ENCODE measurements at regions not wholly inside any gene's neighbourhood (a gene's known extent, or its start where the extent isn't known, plus 50 kb on each side); places are given as distances from the start of the nearest gene placed in this dataset.

DNA sequence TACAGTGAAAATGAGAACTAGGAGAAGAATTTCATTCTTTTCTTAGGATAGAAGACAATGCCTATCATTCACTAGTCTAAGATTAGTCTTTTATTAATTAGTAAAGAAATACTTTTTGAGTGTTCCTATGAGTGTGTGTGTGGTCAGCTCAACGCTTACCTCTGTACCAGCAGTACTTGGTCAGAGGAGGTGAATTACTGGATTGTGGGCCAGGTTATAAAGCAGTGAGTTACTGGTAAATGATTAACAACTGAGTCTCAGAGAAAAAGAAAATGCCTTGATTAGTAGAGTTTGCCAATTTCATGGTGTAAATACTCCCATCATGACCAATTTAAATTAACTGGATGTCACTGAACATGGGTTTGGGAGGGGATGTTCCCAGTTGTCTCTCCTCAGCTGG lies 444.6 kb downstream of the STIM2 start:
- Histone ChIP-seq H3K27ac (no peak overlapping the region), H3K36me3 (ENCODE audit: insufficient read depth, low read length) (no peaks in the 10 kb centered on the region), H3K4me3 (no peak overlapping the region), H3K9ac (ENCODE audit: insufficient read length) (no peak overlapping the region), H3K9me3 (ENCODE audit: low read depth, low read length) (no peaks in the 10 kb centered on the region)
- TF ChIP-seq EZH2 (IDR thresholded peaks at IDR 0.05), result no peak
- DNase-seq (ENCODE audit: low read depth, low spot score), result no peak

DNA sequence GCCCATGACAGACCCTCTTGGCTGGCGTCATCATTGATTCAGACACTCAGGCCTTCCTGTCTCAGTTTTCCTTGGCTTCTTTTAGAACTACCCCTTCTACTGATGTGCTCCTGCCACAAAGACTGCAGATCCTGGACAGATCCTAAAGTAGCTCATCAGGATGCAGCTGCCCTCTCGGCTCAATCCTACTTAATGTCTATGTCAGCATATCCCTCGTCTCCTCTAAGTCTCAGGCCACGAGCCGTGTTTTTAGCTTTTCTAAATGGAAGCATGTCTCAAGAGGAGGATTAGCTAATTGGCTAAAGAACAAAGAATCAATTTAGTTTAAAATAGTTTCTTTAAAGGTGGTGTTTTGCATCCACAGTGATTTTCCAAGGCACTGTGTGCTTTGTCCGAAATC lies 447.7 kb downstream of the STIM2 start:
- DNase-seq (ENCODE audit: low read depth, low spot score), result no peak
- TF ChIP-seq EZH2 (IDR thresholded peaks at IDR 0.05) (no peak), POLR2AphosphoS5 (IDR thresholded peaks at IDR 0.05; ENCODE audit: borderline replicate concordance, low read depth, low read length) (no peak), FOXP2 (optimal IDR thresholded peaks at IDR 0.05; ENCODE audit: control extremely low read depth, extremely low read length, insufficient read depth) (no peak)
- Histone ChIP-seq H3K9me3 (ENCODE audit: low read depth, low read length) (no peaks in the 10 kb centered on the region), H3K9ac (ENCODE audit: insufficient read length) (no peak overlapping the region), H3K27ac (no peak overlapping the region), H3K4me3 (no peak overlapping the region), H3K36me3 (ENCODE audit: insufficient read depth, low read length) (no peaks in the 10 kb centered on the region)

DNA sequence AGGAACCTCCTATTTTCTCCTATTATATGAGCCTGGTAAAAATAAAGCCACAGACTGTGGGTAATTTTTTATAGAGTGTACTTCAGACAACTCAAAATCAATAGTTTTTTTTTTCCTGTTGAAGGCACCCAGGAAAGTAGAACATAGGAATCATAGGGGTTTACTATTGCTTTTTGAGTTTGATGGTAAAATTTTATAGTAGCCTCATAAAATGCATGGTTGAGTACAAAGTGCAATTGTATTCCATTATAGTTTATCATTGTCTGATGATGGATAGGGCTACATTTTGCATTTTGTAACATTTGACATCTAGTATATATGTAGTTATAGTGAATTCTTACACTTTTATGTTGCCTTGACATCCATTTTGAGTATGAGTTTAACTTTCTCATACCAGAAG lies 455.0 kb downstream of the STIM2 start:
- no peak for DNase-seq (ENCODE audit: low read depth, low spot score)
- Histone ChIP-seq H3K9ac (ENCODE audit: insufficient read length) (no peak overlapping the region), H3K4me3 (no peak overlapping the region), H3K36me3 (ENCODE audit: insufficient read depth, low read length) (no peaks in the 10 kb centered on the region), H3K9me3 (ENCODE audit: low read depth, low read length) (no peaks in the 10 kb centered on the region), H3K27ac (no peak overlapping the region)
- no peak for TF ChIP-seq EZH2 (IDR thresholded peaks at IDR 0.05)
- TF ChIP-seq FOXP2 (optimal IDR thresholded peaks at IDR 0.05; ENCODE audit: control extremely low read depth, extremely low read length, insufficient read depth), result no peak
- no peak for TF ChIP-seq POLR2AphosphoS5 (IDR thresholded peaks at IDR 0.05; ENCODE audit: borderline replicate concordance, low read depth, low read length)

DNA sequence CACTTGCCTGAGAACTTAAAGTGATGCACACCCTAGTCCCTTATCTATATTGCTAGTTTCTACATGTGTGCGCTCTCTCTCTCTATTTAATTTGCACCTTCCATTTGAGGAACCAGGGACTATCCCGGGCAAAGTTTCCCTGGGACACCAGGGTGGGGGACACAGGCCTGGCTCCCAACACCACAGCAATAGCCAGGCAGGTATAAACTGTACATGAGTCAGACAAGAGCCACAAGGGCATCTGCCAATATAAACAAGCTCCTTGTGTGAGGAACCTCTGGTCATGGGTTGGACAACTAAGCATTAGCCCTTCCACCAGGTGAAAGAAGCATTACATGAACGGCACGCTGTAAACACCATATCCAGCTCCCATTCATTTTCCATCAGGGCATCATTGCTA lies 455.5 kb downstream of the STIM2 start:
- DNase-seq (ENCODE audit: low read depth, low spot score), result no peak
- no peaks in the 10 kb centered on the region for H3K9me3 ChIP-seq (ENCODE audit: low read depth, low read length)

DNA sequence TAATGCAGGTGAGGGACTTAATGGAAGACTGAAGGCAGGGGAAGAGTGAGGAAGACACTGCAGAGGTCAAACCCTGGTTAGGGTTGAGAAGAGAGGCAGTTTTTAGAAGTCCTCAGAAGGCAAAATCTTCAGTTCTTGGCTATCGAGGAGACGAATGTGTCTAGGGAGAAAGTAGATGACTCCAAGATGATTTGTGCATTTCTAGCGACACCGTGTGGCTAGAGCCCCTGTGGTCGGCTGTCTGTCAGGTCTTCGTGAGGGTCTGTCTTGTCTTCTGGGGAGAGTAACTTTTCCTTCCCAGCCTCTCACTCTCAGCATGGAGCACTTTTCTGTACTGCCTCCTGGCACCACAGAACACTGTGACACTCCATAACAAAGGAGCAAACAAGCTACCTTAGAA lies 458.1 kb downstream of the STIM2 start:
- Histone ChIP-seq H3K27ac (no peak overlapping the region), H3K36me3 (ENCODE audit: insufficient read depth, low read length) (no peaks in the 10 kb centered on the region), H3K9ac (ENCODE audit: insufficient read length) (no peak overlapping the region), H3K9me3 (ENCODE audit: low read depth, low read length) (no peaks in the 10 kb centered on the region), H3K4me3 (no peak overlapping the region)
- DNase-seq (ENCODE audit: low read depth, low spot score), result no peak
- TF ChIP-seq POLR2AphosphoS5 (IDR thresholded peaks at IDR 0.05; ENCODE audit: borderline replicate concordance, low read depth, low read length), result no peak
- TF ChIP-seq FOXP2 (optimal IDR thresholded peaks at IDR 0.05; ENCODE audit: control extremely low read depth, extremely low read length, insufficient read depth), result no peak
- TF ChIP-seq EZH2 (IDR thresholded peaks at IDR 0.05), result no peak

More for the DNA sequence above, 455.5 kb downstream of the STIM2 start:
- Histone ChIP-seq H3K4me3 (no peak overlapping the region), H3K9ac (ENCODE audit: insufficient read length) (no peak overlapping the region), H3K27ac (no peak overlapping the region), H3K36me3 (ENCODE audit: insufficient read depth, low read length) (no peaks in the 10 kb centered on the region)
- TF ChIP-seq FOXP2 (optimal IDR thresholded peaks at IDR 0.05; ENCODE audit: control extremely low read depth, extremely low read length, insufficient read depth), result no peak
- TF ChIP-seq POLR2AphosphoS5 (IDR thresholded peaks at IDR 0.05; ENCODE audit: borderline replicate concordance, low read depth, low read length), result no peak
- no peak for TF ChIP-seq EZH2 (IDR thresholded peaks at IDR 0.05)

DNA sequence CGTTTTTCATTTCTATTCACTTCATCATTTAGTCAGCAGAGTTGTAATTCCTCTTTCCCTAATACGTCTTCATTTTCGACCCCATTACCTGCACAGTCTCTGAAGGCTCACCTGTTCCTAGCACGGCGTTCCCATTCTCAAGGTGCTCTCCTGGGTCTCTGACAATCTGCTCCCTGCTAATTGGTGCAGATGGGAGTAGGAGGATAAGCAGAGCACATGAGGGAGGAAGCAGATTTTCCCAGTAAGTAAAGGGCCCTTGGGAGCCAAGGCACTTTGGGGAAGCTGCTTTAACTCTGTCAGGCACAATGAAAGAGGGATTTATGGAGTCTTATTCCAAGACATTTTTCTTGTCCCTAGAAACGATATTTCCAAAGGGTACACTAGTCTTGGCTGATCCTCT lies 466.4 kb downstream of the STIM2 start:
- Histone ChIP-seq H3K27ac (no peak overlapping the region), H3K9me3 (ENCODE audit: low read depth, low read length) (no peaks in the 10 kb centered on the region), H3K9ac (ENCODE audit: insufficient read length) (no peak overlapping the region), H3K36me3 (ENCODE audit: insufficient read depth, low read length) (no peaks in the 10 kb centered on the region), H3K4me3 (no peak overlapping the region)
- DNase-seq (ENCODE audit: low read depth, low spot score), result no peak
- TF ChIP-seq FOXP2 (optimal IDR thresholded peaks at IDR 0.05; ENCODE audit: control extremely low read depth, extremely low read length, insufficient read depth), result no peak
- TF ChIP-seq POLR2AphosphoS5 (IDR thresholded peaks at IDR 0.05; ENCODE audit: borderline replicate concordance, low read depth, low read length), result no peak
- no peak for TF ChIP-seq EZH2 (IDR thresholded peaks at IDR 0.05)

- Histone ChIP-seq H3K9me3 (ENCODE audit: low read depth, low read length) (no peaks in the 10 kb centered on the region), H3K4me3 (no peak overlapping the region), H3K9ac (ENCODE audit: insufficient read length) (no peak overlapping the region), H3K27ac (no peak overlapping the region), H3K36me3 (ENCODE audit: insufficient read depth, low read length) (no peaks in the 10 kb centered on the region)
- TF ChIP-seq POLR2AphosphoS5 (IDR thresholded peaks at IDR 0.05; ENCODE audit: borderline replicate concordance, low read depth, low read length) (no peak), EZH2 (IDR thresholded peaks at IDR 0.05) (no peak), FOXP2 (optimal IDR thresholded peaks at IDR 0.05; ENCODE audit: control extremely low read depth, extremely low read length, insufficient read depth) (no peak)
- DNase-seq (ENCODE audit: low read depth, low spot score), result no peak
Measured at GRCh38 chr4:27327421-27328181, 467.0 kb downstream of the STIM2 start.

GRCh38 chr4:27338530-27338929 lies 477.9 kb downstream of the STIM2 start:
- H3K9me3 ChIP-seq (ENCODE audit: low read depth, low read length), result no peaks in the 10 kb centered on the region
- H3K4me3 ChIP-seq, result no peak overlapping the region
- DNase-seq (ENCODE audit: low read depth, low spot score), result no peak
- H3K36me3 ChIP-seq (ENCODE audit: insufficient read depth, low read length), result no peaks in the 10 kb centered on the region
- H3K27ac ChIP-seq, result no peak overlapping the region
- H3K9ac ChIP-seq (ENCODE audit: insufficient read length), result no peak overlapping the region
- TF ChIP-seq FOXP2 (optimal IDR thresholded peaks at IDR 0.05; ENCODE audit: control extremely low read depth, extremely low read length, insufficient read depth) (no peak), POLR2AphosphoS5 (IDR thresholded peaks at IDR 0.05; ENCODE audit: borderline replicate concordance, low read depth, low read length) (no peak), EZH2 (IDR thresholded peaks at IDR 0.05) (no peak)

DNA sequence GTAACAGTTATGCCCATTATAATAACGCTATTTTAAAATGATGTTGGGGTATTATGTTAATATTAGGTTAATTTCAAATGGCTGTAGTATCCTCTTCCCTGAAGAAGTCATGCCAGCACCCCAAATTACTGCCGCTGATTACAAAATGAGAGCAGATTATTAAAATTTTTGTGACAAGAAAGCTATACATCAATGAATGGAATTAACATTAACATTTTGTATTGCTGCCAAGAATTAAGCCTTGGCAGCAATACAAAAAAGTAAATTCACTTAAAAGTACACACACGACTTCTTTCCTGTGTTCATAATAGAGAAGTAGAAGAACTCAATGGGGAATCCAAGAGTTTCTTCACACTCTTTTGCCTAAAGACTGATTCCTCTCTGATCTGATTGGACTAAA lies 482.8 kb downstream of the STIM2 start:
- H3K36me3 ChIP-seq (ENCODE audit: insufficient read depth, low read length), result no peaks in the 10 kb centered on the region
- no peaks in the 10 kb centered on the region for H3K9me3 ChIP-seq (ENCODE audit: low read depth, low read length)
- H3K9ac ChIP-seq (ENCODE audit: insufficient read length), result no peak overlapping the region
- no peak overlapping the region for H3K27ac ChIP-seq
- no peak for TF ChIP-seq FOXP2 (optimal IDR thresholded peaks at IDR 0.05; ENCODE audit: control extremely low read depth, extremely low read length, insufficient read depth)
- no peak for TF ChIP-seq EZH2 (IDR thresholded peaks at IDR 0.05)
- no peak for TF ChIP-seq POLR2AphosphoS5 (IDR thresholded peaks at IDR 0.05; ENCODE audit: borderline replicate concordance, low read depth, low read length)
- no peak for DNase-seq (ENCODE audit: low read depth, low spot score)
- no peak overlapping the region for H3K4me3 ChIP-seq
